GM21825 (cell line): ENCODE measurements at regions not wholly inside any gene's neighbourhood (a gene's known extent, or its start where the extent isn't known, plus 50 kb on each side); places are given as distances from the start of the nearest gene placed in this dataset.

Experiments
- ATAC-seq: cut with Tn5 transposase; IDR thresholded peaks from one replicate; pipeline ENCODE4 v1.9.1; 2021; ENCODE audit warnings: mild to moderate bottlenecking, moderate library complexity; ENCODE audit not compliant: unreplicated experiment

- ATAC-seq: no peak
Measured at GRCh38 chr1:78419309-78419708, 71.5 kb upstream of the PTGFR start.

- ATAC-seq: no peak
Measured at GRCh38 chr1:78420181-78420580, 70.6 kb upstream of the PTGFR start.

- ATAC-seq: no peak
Measured at GRCh38 chr1:78420688-78421087, 70.1 kb upstream of the PTGFR start.

GRCh38 chr1:78424720-78425119 lies 66.1 kb upstream of the PTGFR start:
- ATAC-seq: no peak

GRCh38 chr1:78426408-78426807 lies 64.4 kb upstream of the PTGFR start:
- no peak for ATAC-seq

GRCh38 chr1:78427506-78427905 lies 63.3 kb upstream of the PTGFR start:
- no peak for ATAC-seq

GRCh38 chr1:78432016-78432415 lies 58.8 kb upstream of the PTGFR start:
- no peak for ATAC-seq

- ATAC-seq: no peak
Measured at GRCh38 chr1:78434351-78434750, 56.4 kb upstream of the PTGFR start.

- no peak for ATAC-seq
Measured at GRCh38 chr1:78436961-78437360, 53.8 kb upstream of the PTGFR start.

- no peak for ATAC-seq
Measured at GRCh38 chr1:78437396-78437795, 53.4 kb upstream of the PTGFR start.

- no peak for ATAC-seq
Measured at GRCh38 chr1:78437941-78438340, 52.8 kb upstream of the PTGFR start.

GRCh38 chr1:78440381-78440793 lies 50.4 kb upstream of the PTGFR start:
- ATAC-seq: no peak
